GM19455 (cell line): ENCODE measurements at regions not wholly inside any gene's neighbourhood (a gene's known extent, or its start where the extent isn't known, plus 50 kb on each side); places are given as distances from the start of the nearest gene placed in this dataset.
"Not testable (repeated sequence)": the region's sequence is repeated elsewhere in the genome, so short reads cannot be mapped to it uniquely, and the experiment has no call there.

Experiments used
- ATAC-seq: cut with Tn5 transposase; IDR thresholded peaks from one replicate; pipeline ENCODE4 v1.9.1; 2021; ENCODE audit not compliant: unreplicated experiment

DNA sequence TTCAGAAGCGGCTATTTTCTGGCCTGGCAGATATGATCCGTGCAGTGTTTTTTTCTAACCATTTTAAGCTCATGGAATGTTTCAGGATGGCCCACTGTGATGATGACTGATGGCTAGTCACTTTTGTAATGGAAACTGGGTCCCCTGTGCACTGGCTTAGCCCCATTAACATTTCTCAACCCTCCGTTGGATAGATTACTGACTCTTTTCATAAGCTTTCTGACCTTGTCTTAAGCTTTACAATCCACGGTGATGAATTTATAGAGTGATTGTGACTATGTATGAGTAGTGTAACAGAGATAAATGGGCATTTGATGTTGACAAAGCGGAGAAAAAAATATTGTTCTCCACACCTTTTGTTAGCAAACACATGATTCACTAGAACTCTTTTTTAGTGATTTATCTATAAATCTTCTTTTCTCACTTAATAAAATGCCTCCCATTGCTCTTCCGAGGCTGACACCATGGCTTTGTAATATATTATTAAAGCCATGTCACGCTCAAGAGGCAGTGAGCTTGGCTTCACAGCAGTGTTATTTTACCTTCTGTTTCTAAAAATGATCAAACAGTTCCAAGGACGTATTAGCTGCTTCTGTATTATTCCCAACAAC is 221.0 kb upstream of the LINC00305 start:
- not testable (repeated sequence) for ATAC-seq

DNA sequence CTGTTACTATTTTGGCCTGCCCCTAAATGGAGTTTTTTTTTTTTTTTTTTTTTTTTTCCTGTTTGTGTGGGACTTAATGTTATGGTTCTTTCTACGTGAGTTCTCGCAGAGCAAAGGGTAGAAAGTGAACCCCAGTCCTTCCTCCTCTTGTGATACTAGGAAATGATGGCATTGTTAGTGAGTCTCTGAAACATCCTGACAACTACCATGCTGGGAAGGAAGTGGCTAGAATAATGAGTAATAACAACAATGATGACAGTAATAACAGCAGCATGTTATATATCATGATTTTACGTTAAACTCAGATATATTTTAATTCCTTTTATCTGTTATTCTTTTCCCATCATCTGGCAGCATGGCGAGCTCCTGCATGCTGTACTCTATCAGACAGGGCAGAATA is 216.2 kb upstream of the LINC00305 start:
- no peak for ATAC-seq

- no peak for ATAC-seq
Measured at GRCh38 chr18:64337673-64338072, 188.8 kb upstream of the LINC00305 start.

DNA sequence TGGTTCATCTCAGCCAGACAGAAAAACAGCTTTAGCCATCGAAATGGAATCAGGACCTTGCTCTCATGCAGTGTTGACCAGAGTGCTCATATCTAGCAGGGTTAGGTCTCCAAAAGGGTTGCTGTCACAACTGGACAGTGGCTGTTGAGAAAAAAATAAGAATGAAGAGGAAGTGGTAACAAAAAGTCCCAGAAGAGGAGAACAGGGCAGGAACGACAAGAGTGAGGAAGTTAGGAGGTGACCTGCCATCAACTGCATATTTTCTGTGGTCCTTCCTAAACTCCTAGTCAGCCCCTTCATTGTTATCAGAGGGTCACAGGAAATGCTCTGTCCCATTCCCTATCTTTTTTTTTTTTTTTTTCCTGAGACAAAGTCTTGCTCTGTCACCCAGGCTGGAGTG is 188.1 kb upstream of the LINC00305 start:
- ATAC-seq = no peak

- ATAC-seq = no peak
Measured at GRCh38 chr18:64334748-64335147, 185.9 kb upstream of the LINC00305 start.

- no peak for ATAC-seq
Measured at GRCh38 chr18:64333584-64333983, 184.7 kb upstream of the LINC00305 start.

DNA sequence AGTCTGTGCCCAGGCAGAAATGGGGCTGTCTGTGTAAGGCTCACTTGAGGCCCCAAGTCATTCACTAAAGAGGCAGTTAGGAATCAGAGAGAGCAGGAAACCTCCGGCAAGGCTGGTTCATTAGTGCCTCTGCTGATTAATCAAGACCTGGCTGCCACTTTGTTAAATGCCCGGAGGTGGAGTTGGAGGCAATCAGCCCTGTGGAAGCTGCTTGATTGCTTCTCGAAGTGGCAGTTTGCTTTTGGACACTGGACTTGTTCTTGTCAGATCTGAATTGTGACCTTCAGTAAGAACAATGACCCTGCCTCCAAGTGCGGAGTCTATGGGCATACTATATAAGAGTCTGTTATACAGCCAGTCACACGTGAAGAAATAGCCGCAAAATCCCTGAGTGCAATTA is 183.9 kb upstream of the LINC00305 start:
- no peak for ATAC-seq

DNA sequence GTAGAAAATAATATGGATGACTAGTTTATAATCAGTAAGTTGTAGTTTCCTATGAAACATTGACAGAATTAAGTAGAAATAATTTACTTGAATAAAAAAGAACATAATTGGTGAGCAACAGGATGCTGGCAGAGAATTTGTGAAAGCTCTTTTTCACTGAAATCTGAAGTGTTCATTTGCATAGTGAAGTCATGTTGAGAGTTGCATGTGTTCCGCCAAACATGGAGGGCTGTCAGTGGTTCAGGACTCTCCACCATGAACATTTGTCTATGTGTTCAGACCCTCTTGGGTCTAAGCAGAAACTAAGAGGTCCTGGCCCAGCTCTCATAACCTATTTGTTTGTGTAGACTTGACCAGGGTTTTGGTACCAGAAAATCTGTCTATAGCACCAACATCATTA is 182.5 kb upstream of the LINC00305 start:
- ATAC-seq = no peak

- ATAC-seq = no peak
Measured at GRCh38 chr18:64330931-64331330, 182.0 kb upstream of the LINC00305 start.

GRCh38 chr18:64330161-64330560 is 181.3 kb upstream of the LINC00305 start:
- no peak for ATAC-seq

GRCh38 chr18:64322189-64322588 is 173.3 kb upstream of the LINC00305 start:
- no peak for ATAC-seq

GRCh38 chr18:64318547-64318946 is 169.7 kb upstream of the LINC00305 start:
- no peak for ATAC-seq

DNA sequence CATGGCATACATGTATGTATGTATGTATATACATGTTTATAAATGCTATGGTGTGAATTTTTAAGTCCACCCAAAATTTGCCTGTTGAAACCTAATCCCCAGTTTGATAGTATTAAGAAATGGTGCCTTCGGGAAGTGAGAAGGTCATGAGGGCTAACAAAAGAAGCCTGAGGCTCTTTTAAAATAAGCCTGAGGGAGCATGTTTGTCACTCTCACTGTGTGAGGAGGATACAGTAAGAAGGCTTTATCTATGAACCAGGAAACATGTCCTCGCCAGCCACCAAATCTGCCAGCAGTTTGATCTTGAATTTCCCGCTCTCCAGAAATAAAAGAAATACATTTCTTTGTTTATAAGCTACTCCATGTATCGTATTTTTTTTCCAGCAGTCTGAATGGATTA is 163.0 kb upstream of the LINC00305 start:
- no peak for ATAC-seq

DNA sequence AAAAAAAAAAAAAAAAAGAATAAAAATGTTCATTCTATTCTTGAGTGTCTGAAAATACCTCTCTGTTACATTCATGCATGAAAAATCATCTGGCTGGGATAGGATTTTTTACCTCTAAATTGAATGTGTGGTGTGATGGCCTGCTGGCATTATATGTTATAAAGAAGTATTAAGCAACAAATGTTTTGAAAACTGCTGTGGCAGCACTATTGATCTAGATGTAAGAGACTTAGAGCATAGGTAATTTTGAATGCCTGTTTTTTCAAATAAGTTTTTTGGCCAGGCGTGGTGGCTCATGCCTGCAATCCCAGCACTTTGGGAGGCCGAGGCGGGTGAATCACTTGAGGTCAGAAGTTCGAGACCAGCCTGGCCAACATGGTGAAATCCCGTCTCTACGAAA is 147.0 kb upstream of the LINC00305 start:
- ATAC-seq = no peak

DNA sequence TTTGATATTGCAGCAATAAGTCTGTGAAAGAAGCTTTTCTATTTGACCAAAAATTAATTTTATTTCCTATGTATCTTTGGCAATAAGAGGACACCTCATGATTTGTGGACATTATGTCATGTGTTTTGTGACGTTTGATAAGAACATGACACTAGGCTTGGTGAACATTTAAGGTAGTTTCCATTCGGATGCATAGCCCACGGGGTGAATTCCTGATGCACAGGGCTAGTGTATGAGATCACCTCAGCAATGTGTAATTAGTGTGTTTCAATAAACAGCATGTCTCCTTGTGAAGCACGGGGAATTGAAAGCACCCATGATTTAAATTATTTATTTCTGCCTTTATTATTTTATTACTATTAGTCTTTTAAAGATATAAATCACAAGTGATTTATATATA is 146.1 kb upstream of the LINC00305 start:
- no peak for ATAC-seq

- no peak for ATAC-seq
Measured at GRCh38 chr18:64288432-64288831, 139.5 kb upstream of the LINC00305 start.

GRCh38 chr18:64287926-64288325 is 139.0 kb upstream of the LINC00305 start:
- ATAC-seq = no peak

DNA sequence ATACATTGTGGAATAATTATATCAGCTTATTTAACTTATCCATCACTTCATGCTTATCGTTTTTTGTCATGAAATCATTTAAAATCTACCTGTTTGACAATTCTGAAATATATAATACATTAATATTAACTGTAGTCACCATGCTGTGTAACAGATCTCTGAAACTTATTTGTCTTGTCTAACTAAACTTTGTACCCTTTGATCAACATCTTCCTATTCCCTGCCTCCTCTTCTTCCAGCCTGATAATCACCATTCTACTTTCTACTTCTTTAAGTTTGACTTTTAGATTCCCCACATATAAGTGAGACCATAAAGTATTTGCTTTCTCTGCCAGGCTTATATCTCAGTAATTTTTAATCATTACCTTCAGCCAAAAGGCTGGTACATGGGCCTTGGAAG is 134.2 kb upstream of the LINC00305 start:
- no peak for ATAC-seq

DNA sequence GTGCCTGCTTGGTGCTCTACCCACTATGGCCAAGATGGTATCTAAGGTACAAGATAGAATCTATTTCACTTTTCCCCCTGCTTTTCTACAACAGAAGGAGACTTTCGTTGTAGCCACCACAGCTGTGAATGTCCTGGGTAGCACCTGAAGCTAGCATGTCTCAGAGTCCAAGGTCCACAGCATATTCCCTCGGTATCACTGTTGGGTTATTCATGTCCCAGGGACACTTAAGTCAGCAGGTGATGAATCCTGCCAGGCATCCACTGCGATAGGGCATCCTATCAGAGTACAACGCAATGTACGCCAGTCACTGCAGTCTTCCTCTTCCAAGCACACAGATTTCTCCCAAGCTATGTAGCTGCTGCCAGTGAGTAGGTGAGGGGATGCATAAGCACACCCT is 129.1 kb upstream of the LINC00305 start:
- no peak for ATAC-seq

GRCh38 chr18:64276311-64277090 is 127.6 kb upstream of the LINC00305 start:
- no peak for ATAC-seq

DNA sequence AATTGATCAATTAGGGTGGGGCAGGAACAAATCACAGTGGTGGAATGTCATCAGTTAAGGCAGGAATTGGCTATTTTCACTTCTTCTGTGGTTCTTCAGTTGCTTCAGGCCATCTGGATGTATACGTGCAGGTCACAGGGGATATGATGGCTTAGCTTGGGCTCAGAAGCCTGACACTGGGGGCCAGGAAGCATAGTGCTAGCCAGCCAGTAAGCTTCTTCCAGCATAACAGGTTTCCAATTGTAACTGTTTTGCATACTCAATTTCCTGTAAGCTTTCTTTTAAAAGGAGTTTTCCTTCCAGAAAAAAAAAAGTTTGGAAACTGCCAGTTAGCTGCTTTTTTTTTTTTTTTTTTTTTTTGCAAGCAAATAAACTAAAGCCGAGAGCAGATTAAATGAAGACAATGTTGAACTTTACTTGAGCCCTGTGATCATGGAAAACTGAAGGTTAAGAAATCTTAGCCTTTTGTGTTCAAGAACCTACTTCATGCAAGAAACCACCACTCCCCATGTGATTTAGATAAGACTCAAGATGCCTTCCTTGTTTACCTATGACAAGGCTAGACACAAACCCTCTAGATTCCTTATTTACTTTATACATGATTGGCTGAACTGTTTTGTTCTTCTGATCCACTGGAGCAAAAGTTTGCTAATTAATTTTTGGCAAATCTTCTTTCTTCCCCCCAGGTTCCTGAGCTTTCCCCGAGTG is 126.9 kb upstream of the LINC00305 start:
- ATAC-seq = no peak

DNA sequence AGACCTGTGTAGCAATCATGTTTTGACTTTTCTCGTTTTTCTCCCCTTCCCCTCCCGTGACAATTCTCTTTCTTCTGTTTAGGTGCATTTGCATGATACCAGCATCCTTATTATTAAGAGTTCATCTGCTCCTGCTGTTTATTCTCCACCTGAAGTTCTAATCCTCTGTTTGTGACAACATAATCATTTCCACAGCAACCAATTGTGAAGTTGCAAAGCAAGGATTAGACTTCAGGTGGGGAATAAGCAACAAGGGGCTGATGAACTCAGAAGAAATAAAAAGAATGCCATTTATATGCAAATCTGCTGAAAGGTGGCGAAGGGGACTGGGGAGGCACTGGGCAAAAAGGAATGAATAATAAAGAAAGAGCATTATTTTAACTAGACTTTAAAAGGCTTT is 124.8 kb upstream of the LINC00305 start:
- no peak for ATAC-seq
